ENCODE measurements at regions not wholly inside any gene's neighbourhood (a gene's known extent, or its start where the extent isn't known, plus 50 kb on each side); places are given as distances from the start of the nearest gene placed in this dataset.

- TF ChIP-seq CTCF (IDR thresholded peaks at IDR 0.05) (no peak), POLR2A (IDR thresholded peaks at IDR 0.05) (no peak)
These were observed 303.8 kb upstream of the PRR16 start for GRCh38 chr5:120160124-120160895.
